PC-9 (cell line): ENCODE measurements at regions not wholly inside any gene's neighbourhood (a gene's known extent, or its start where the extent isn't known, plus 50 kb on each side); places are given as distances from the start of the nearest gene placed in this dataset.

Source experiments
- BruUV-seq: library from RNA; stranded (reverse); fragments of 400-500 nt; replicated peaks from 2 replicates; lab custom pipeline; 2021; lab: Mats Ljungman, UMichigan
- CTCF ChIA-PET: fragments of 300-600 bp; sonication (Branson Sonifier 250); formaldehyde crosslinking; loops from one replicate; lab custom pipeline; 2022; ENCODE audit warnings: antibody characterized with exemption; lab: Charles Lee
- POLR2A ChIA-PET: fragments of 300-600 bp; sonication (Branson Sonifier 250); formaldehyde crosslinking; loops from one replicate; lab custom pipeline; 2022; ENCODE audit warnings: antibody characterized with exemption; ENCODE audit not compliant: unreplicated experiment; lab: Charles Lee
- DNase-seq, 2 experiments: peaks; one replicate each; pipeline versions ENCODE4 v3.0.0 to v3.0.0-alpha.2; 2015 to 2022; ENCODE audit warnings: mixed read lengths in 1 of 2
- H2AFZ ChIP-seq: fragments of 200-600 bp; sonication (generic); 2 replicates; pipeline ENCODE4 v1.8.1; 2017; ENCODE audit warnings: antibody characterized with exemption
- H3F3A ChIP-seq: fragments of 200-600 bp; sonication (generic); 2 replicates; pipeline ENCODE4 v1.8.1; 2017; ENCODE audit warnings: antibody characterized with exemption, mild to moderate bottlenecking, low read depth; ENCODE audit not compliant: insufficient read depth
- H3K27ac ChIP-seq: fragments of 200-600 bp; sonication (generic); 2 replicates; pipeline ENCODE4 v1.6.1; 2016; ENCODE audit warnings: mixed run types
- H3K27me3 ChIP-seq: fragments of 200-600 bp; sonication (generic); 2 replicates; pipeline ENCODE4 v1.6.1; 2016; ENCODE audit warnings: low read depth, mixed run types; ENCODE audit not compliant: insufficient read depth
- H3K36me3 ChIP-seq: fragments of 200-600 bp; sonication (generic); 2 replicates; pipeline ENCODE4 v1.6.1; 2016; ENCODE audit warnings: low read depth, mixed run types
- H3K4me1 ChIP-seq: fragments of 200-600 bp; sonication (generic); replicated peaks from 2 replicates; pipeline ENCODE4 v1.6.1; 2016; ENCODE audit warnings: mixed run types; ENCODE audit not compliant: insufficient read depth
- H3K4me2 ChIP-seq: fragments of 200-600 bp; sonication (generic); 2 replicates; pipeline ENCODE4 v1.6.1; 2017; ENCODE audit warnings: mixed run types
- H3K4me3 ChIP-seq: fragments of 200-600 bp; sonication (generic); 2 replicates; pipeline ENCODE4 v1.6.1; 2016; ENCODE audit warnings: mixed run types
- H3K79me2 ChIP-seq: fragments of 200-600 bp; sonication (generic); 2 replicates; pipeline ENCODE4 v1.6.1; 2017; ENCODE audit warnings: low read depth, mixed run types
- H3K9me2 ChIP-seq: fragments of 200-600 bp; sonication (generic); 2 replicates; pipeline ENCODE4 v1.8.1; 2017; ENCODE audit warnings: mild to moderate bottlenecking; ENCODE audit not compliant: insufficient read depth
- H3K9me3 ChIP-seq: fragments of 200-600 bp; sonication (generic); 2 replicates; pipeline ENCODE4 v1.8.1; 2016; ENCODE audit warnings: low read depth; ENCODE audit not compliant: insufficient read depth
- H4K20me1 ChIP-seq: fragments of 200-600 bp; sonication (generic); 2 replicates; pipeline ENCODE4 v1.8.1; 2017; ENCODE audit not compliant: insufficient read depth
- EZH2 ChIP-seq: fragments of 200-600 bp; sonication (generic); IDR thresholded peaks from 2 replicates; pipeline ENCODE4 v1.8.0; 2017; ENCODE audit warnings: antibody characterized with exemption, low read depth
- intact Hi-C: fragments of 100-400 bp; cut with micrococcal nuclease; formaldehyde crosslinking; loops from one replicate; pipeline ENCODE4 v1.10.0; 2022; ENCODE audit not compliant: unreplicated experiment
- TF ChIP-seq, protein P1 (sequence below): fragments of 200-600 bp; sonication (generic); conservative IDR thresholded peaks from 2 replicates; pipeline ENCODE4 v1.6.1; 2017; ENCODE audit warnings: mixed run types, antibody characterized with exemption, mild to moderate bottlenecking, moderate library complexity

DNA sequence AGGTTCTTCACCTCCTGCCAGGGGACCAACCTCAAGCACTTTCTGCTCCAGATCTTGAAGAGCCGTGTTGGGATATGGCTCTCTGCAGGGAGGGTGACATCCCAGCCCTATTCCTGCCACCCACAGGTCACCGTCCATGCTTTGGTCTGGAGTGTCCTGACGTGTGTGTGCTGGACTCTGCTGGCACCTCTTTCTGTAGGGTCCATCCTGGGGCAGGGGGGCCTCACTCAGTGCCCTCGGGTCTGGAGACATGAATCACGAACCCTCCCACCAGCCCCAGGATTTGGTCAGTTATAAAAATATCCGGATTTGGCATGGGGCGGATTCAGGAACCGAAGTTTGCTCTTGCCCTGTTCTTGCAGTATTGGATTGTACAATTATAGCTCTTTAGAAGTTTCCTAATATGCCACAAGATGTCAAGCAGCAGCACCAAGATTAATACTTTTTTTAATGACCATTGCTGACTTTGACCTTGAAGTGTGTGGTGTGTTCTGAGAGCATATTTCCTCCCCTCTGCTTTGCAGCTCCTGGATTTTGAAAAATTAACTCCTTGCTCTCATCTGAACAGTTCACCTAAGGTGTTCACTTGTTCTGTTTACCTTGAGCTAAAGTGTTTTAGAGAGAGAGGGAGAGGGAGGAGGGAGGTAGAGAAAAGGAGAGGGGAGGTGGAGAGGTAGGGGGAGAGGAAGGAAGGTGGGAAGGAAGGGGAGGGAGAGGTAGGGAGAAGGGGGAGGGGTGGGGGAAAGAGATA is 95.4 kb upstream of the SHH start:
- Histone ChIP-seq H3K27ac (no peak overlapping the region), H4K20me1 (no peaks in the 10 kb centered on the region)
- POLR2A ChIA-PET = no interaction called here

DNA sequence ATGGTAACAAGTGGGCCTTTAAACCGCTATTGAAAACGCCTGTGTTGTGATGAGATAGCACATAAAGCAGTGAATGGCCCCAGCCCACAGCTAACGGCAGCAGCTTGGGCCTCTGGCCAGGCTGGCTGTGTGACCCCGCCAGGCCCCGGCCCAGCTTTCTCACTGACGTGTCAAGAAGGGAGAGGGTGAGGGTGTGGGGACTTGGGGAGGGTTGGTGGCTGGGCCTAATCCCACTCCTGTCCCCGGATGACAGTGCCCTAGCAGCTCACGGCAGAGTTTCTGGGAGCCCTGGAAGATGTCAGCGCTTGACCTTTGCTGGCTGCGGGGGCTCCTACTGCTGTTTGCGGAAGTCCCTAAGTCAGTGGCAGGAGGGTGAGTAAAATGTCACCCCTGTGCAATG is 88.9 kb upstream of the SHH start:
- POLR2A ChIA-PET = no interaction called here
- H3K4me3 ChIP-seq = no peak overlapping the region
- no TSS peak for BruUV-seq
- H3K9me3 ChIP-seq = peaks cover 7% of the 10 kb centered on the region; the same call in 1 of the 2 replicates
- H2AFZ ChIP-seq = no peak overlapping the region
- H3K27me3 ChIP-seq = no peaks in the 10 kb centered on the region
- H3K79me2 ChIP-seq = no peaks in the 10 kb centered on the region
- H4K20me1 ChIP-seq = no peaks in the 10 kb centered on the region
- H3K4me1 ChIP-seq = peaks cover 23% of the 10 kb centered on the region
- CTCF ChIA-PET = no interaction called here
- no peaks in the 10 kb centered on the region for H3K36me3 ChIP-seq
- TF ChIP-seq, protein P1, sequence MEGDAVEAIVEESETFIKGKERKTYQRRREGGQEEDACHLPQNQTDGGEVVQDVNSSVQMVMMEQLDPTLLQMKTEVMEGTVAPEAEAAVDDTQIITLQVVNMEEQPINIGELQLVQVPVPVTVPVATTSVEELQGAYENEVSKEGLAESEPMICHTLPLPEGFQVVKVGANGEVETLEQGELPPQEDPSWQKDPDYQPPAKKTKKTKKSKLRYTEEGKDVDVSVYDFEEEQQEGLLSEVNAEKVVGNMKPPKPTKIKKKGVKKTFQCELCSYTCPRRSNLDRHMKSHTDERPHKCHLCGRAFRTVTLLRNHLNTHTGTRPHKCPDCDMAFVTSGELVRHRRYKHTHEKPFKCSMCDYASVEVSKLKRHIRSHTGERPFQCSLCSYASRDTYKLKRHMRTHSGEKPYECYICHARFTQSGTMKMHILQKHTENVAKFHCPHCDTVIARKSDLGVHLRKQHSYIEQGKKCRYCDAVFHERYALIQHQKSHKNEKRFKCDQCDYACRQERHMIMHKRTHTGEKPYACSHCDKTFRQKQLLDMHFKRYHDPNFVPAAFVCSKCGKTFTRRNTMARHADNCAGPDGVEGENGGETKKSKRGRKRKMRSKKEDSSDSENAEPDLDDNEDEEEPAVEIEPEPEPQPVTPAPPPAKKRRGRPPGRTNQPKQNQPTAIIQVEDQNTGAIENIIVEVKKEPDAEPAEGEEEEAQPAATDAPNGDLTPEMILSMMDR = no peak
- TF ChIP-seq EZH2 = no peak
- intact Hi-C loops = no loop called here
- no peak for DNase-seq
- H3F3A ChIP-seq = peaks cover 14% of the 10 kb centered on the region
- no peaks in the 10 kb centered on the region for H3K9me2 ChIP-seq
- H3K27ac ChIP-seq = no peak overlapping the region
- H3K4me2 ChIP-seq = no peak overlapping the region

More for the DNA sequence above, 95.4 kb upstream of the SHH start:
- DNase-seq = no peak
- BruUV-seq = no TSS peak
- Histone ChIP-seq H3K9me2 (no peaks in the 10 kb centered on the region), H3K36me3 (no peaks in the 10 kb centered on the region), H3K9me3 (peaks cover 7% of the 10 kb centered on the region; the same call in 1 of the 2 replicates), H2AFZ (no peak overlapping the region), H3K79me2 (no peaks in the 10 kb centered on the region), H3K27me3 (no peaks in the 10 kb centered on the region), H3K4me3 (no peak overlapping the region), H3F3A (no peaks in the 10 kb centered on the region), H3K4me2 (no peak overlapping the region), H3K4me1 (no peaks in the 10 kb centered on the region)
- TF ChIP-seq EZH2 = no peak
- TF ChIP-seq, protein P1 = no peak
- intact Hi-C loops = no loop called here
- CTCF ChIA-PET = interaction anchor here (0.6 kb wide), 1 partner anchor 291 kb away, joined by 9 read pairs; no protein-coding TSS in a partner anchor

DNA sequence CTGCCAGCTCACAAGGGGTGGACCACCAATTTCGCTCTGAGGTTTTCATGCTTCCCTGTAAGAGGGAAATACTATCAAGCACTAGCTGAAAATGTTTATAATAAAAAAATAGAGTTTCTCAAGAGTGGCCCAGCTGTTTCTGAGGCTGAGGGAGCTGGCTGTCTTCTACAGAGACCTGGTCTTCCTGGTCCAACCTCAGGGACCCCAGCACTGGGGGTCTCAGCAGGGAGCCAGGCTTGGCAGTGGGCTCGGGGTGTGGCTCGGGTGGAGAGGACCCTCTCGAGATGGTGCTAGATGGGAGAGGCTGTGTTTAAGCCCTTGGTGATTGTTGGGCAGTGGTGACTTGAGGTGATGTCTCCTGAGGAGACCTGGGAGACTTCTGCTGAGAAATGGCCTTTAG is 87.3 kb upstream of the SHH start:
- CTCF ChIA-PET = no interaction called here
- no peaks in the 10 kb centered on the region for H3K27me3 ChIP-seq
- H3K4me2 ChIP-seq = no peak overlapping the region
- H3K36me3 ChIP-seq = no peaks in the 10 kb centered on the region
- intact Hi-C loops = no loop called here
- H3K4me1 ChIP-seq = peaks cover 28% of the 10 kb centered on the region
- H3K9me2 ChIP-seq = no peaks in the 10 kb centered on the region
- no peak overlapping the region for H3K27ac ChIP-seq
- no peaks in the 10 kb centered on the region; the same call in 1 of the 2 replicates for H3K9me3 ChIP-seq
- no peak overlapping the region for H3K4me3 ChIP-seq
- peaks cover 17% of the 10 kb centered on the region for H3F3A ChIP-seq
- no peak for DNase-seq
- TF ChIP-seq EZH2 = no peak
- TF ChIP-seq, protein P1 = no peak
- no peak overlapping the region for H2AFZ ChIP-seq
- POLR2A ChIA-PET = no interaction called here
- no TSS peak for BruUV-seq
- no peaks in the 10 kb centered on the region for H4K20me1 ChIP-seq
- H3K79me2 ChIP-seq = no peaks in the 10 kb centered on the region
